ENCODE measurements at regions not wholly inside any gene's neighbourhood (a gene's known extent, or its start where the extent isn't known, plus 50 kb on each side); places are given as distances from the start of the nearest gene placed in this dataset.

DNA sequence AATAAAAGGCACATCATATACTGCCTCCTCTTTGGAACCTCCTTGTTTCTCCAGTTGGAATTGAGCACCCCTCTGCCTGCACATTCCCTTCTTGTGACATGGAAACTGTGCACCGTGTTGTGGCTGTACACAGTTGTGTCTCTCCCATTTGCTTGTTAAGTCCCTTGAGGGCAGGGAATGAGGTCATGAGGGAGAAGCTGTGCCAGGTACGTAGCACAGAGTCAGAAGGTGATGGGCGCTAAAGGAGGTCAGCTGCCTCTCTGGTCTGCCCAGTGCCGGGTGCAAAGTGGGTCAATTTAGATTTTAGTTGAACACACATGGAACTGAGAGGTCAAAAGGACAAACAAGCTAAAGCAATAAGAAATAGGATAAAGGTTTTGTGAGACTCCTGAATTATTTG, 124.4 kb downstream of the FAM43A start:
- Histone ChIP-seq H3K4me3 (ENCODE audit: low read length) (no peak overlapping the region), H3K9me2 (replicated peaks; ENCODE audit: insufficient read depth, low read length) (no peaks in the 10 kb centered on the region), H3K9me3 (replicated peaks; ENCODE audit: insufficient read depth, low read length) (no peaks in the 10 kb centered on the region), H3K4me1 (ENCODE audit: low read length) (no peaks in the 10 kb centered on the region), H3K79me2 (ENCODE audit: low read length) (no peaks in the 10 kb centered on the region), H4K20me1 (ENCODE audit: insufficient read depth, low read length) (no peaks in the 10 kb centered on the region), H3K27ac (ENCODE audit: low read length) (no peak overlapping the region), H3K9ac (ENCODE audit: low read length) (no peak overlapping the region), H3K36me3 (replicated peaks; ENCODE audit: insufficient read depth, low read length) (no peaks in the 10 kb centered on the region), H3K4me2 (ENCODE audit: low read depth, low read length) (no peak overlapping the region), H3F3A (ENCODE audit: insufficient read depth, low read length) (no peaks in the 10 kb centered on the region), H3K27me3 (replicated peaks; ENCODE audit: insufficient read depth, low read length) (no peaks in the 10 kb centered on the region), H2AFZ (ENCODE audit: low read length) (no peak overlapping the region)
- DNase-seq: no peak
- no peak for TF ChIP-seq EZH2 (optimal IDR thresholded peaks at IDR 0.05; ENCODE audit: low read depth, low read length)
- TF ChIP-seq, protein P1, sequence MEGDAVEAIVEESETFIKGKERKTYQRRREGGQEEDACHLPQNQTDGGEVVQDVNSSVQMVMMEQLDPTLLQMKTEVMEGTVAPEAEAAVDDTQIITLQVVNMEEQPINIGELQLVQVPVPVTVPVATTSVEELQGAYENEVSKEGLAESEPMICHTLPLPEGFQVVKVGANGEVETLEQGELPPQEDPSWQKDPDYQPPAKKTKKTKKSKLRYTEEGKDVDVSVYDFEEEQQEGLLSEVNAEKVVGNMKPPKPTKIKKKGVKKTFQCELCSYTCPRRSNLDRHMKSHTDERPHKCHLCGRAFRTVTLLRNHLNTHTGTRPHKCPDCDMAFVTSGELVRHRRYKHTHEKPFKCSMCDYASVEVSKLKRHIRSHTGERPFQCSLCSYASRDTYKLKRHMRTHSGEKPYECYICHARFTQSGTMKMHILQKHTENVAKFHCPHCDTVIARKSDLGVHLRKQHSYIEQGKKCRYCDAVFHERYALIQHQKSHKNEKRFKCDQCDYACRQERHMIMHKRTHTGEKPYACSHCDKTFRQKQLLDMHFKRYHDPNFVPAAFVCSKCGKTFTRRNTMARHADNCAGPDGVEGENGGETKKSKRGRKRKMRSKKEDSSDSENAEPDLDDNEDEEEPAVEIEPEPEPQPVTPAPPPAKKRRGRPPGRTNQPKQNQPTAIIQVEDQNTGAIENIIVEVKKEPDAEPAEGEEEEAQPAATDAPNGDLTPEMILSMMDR (IDR thresholded peaks at IDR 0.05; ENCODE audit: low read length): no peak
- no peak for TF ChIP-seq EZH2phosphoT487 (IDR thresholded peaks at IDR 0.05; ENCODE audit: low read length)

DNA sequence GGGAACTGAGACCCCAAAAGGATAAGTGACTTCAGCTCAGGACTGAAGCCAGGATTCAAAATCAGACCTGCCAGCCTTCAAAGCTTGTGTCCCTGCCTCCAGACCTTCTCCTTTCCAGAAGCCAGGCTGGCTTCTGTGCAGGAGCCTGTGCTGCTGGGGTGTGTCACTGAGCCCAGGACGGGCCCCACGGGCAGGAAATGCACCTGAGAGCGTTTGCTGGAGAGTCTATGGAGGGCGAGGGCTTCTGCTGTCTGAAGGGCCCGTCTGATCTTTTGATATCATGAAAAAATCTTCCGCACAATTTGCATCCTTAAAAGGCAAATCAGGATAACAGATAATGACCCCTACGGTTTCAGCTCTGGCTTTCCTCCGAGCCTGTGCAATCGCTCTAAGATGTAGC, 125.4 kb downstream of the FAM43A start:
- no peaks in the 10 kb centered on the region for H4K20me1 ChIP-seq (ENCODE audit: insufficient read depth, low read length)
- H3K9me3 ChIP-seq (replicated peaks; ENCODE audit: insufficient read depth, low read length): no peaks in the 10 kb centered on the region
- H3K9me2 ChIP-seq (replicated peaks; ENCODE audit: insufficient read depth, low read length): no peaks in the 10 kb centered on the region
- no peak overlapping the region for H3K9ac ChIP-seq (ENCODE audit: low read length)
- H3K27ac ChIP-seq (ENCODE audit: low read length): no peak overlapping the region
- H3K4me2 ChIP-seq (ENCODE audit: low read depth, low read length): no peak overlapping the region
- H2AFZ ChIP-seq (ENCODE audit: low read length): no peak overlapping the region
- no peaks in the 10 kb centered on the region for H3K79me2 ChIP-seq (ENCODE audit: low read length)
- no peaks in the 10 kb centered on the region for H3F3A ChIP-seq (ENCODE audit: insufficient read depth, low read length)
- no peaks in the 10 kb centered on the region for H3K27me3 ChIP-seq (replicated peaks; ENCODE audit: insufficient read depth, low read length)
- no peak for DNase-seq
- TF ChIP-seq EZH2phosphoT487 (IDR thresholded peaks at IDR 0.05; ENCODE audit: low read length): no peak
- TF ChIP-seq, protein P1 (IDR thresholded peaks at IDR 0.05; ENCODE audit: low read length): no peak
- no peak for TF ChIP-seq EZH2 (optimal IDR thresholded peaks at IDR 0.05; ENCODE audit: low read depth, low read length)
- no peaks in the 10 kb centered on the region for H3K36me3 ChIP-seq (replicated peaks; ENCODE audit: insufficient read depth, low read length)
- no peaks in the 10 kb centered on the region for H3K4me1 ChIP-seq (ENCODE audit: low read length)
- no peak overlapping the region for H3K4me3 ChIP-seq (ENCODE audit: low read length)

DNA sequence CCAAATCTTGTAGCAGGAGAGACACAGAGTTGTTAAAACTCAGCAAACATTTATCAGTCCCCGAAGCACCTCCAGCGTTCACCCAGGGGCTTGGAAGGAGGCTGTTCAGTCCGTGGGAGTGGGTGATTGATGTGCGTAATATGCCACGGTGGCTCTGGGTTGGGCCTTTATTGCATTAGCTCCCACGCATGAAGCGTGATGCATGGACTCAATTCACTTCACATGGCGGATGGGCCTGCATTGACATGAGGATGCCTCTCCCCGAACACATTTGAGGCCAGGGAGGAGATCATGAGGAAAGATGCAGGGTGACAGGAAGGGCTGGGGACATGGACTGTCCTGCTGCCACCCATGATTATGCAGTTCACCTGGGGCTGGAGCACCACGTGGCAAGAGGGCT, 126.5 kb downstream of the FAM43A start:
- H3K9me2 ChIP-seq (replicated peaks; ENCODE audit: insufficient read depth, low read length): no peaks in the 10 kb centered on the region
- TF ChIP-seq EZH2 (optimal IDR thresholded peaks at IDR 0.05; ENCODE audit: low read depth, low read length) (no peak), EZH2phosphoT487 (IDR thresholded peaks at IDR 0.05; ENCODE audit: low read length) (no peak)
- TF ChIP-seq, protein P1 (IDR thresholded peaks at IDR 0.05; ENCODE audit: low read length): no peak
- no peaks in the 10 kb centered on the region for H3F3A ChIP-seq (ENCODE audit: insufficient read depth, low read length)
- no peak overlapping the region for H3K4me2 ChIP-seq (ENCODE audit: low read depth, low read length)
- no peak overlapping the region for H3K27ac ChIP-seq (ENCODE audit: low read length)
- H3K9ac ChIP-seq (ENCODE audit: low read length): no peak overlapping the region
- no peaks in the 10 kb centered on the region for H3K27me3 ChIP-seq (replicated peaks; ENCODE audit: insufficient read depth, low read length)
- no peaks in the 10 kb centered on the region for H3K79me2 ChIP-seq (ENCODE audit: low read length)
- no peaks in the 10 kb centered on the region for H3K36me3 ChIP-seq (replicated peaks; ENCODE audit: insufficient read depth, low read length)
- DNase-seq: no peak
- no peak overlapping the region for H3K4me3 ChIP-seq (ENCODE audit: low read length)
- no peak overlapping the region for H2AFZ ChIP-seq (ENCODE audit: low read length)
- H3K9me3 ChIP-seq (replicated peaks; ENCODE audit: insufficient read depth, low read length): no peaks in the 10 kb centered on the region
- H4K20me1 ChIP-seq (ENCODE audit: insufficient read depth, low read length): no peaks in the 10 kb centered on the region
- no peaks in the 10 kb centered on the region for H3K4me1 ChIP-seq (ENCODE audit: low read length)

All from MM.1S (cell line).